DMS 273 (cell line): ENCODE measurements at regions not wholly inside any gene's neighbourhood (a gene's known extent, or its start where the extent isn't known, plus 50 kb on each side); places are given as distances from the start of the nearest gene placed in this dataset.

Experiments
- DNase-seq: peaks from one replicate; lab custom pipeline; 2025; ENCODE audit not compliant: unreplicated experiment; lab: John Stamatoyannopoulos, UW

DNA sequence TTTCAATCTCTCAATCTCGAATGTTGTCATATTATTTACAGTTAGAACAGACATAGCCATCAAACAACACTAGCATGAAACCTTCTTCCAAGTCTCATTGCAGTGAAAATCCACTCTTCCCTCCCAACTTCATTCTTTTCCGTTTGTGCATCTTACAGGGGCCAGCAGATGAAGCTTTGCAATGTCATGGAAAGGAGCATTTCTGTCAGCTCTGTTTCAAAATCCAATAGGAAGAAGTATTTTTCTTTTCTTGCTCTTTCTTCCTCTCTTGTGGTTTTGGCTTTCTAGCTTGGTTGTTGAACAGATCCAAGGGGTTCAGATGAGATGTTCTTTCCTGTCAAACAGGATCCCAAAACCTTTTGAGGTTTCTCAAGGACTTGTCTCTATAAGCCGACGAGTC, 416.6 kb downstream of the AEBP2 start:
- DNase-seq = no peak

- no peak for DNase-seq
Measured at GRCh38 chr12:19856389-19856788, 417.1 kb downstream of the AEBP2 start.

- no peak for DNase-seq
Measured at GRCh38 chr12:19857204-19857603, 417.9 kb downstream of the AEBP2 start.

GRCh38 chr12:19867151-19867550, 427.9 kb downstream of the AEBP2 start:
- DNase-seq = no peak

GRCh38 chr12:19867970-19868369, 428.7 kb downstream of the AEBP2 start:
- no peak for DNase-seq

DNA sequence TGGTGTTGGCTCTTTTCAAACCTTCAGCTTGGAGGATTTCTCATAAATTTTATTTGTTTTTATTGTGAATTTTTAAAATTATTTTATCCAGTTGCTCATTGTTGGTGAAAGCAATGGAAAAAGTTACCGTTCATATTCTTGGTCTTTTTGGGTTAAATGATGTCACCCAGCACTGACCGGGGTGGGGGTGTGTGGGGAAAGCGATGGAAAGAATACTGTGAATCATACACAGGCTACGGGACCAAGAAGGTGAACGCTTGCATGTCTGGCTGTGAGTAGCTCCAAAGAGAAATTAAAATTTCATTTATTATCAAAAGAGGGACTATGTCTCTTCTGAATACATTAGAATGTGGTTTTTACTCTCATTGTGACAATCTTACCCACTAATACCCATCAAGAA, 430.1 kb downstream of the AEBP2 start:
- no peak for DNase-seq

GRCh38 chr12:19872621-19873540, 433.6 kb downstream of the AEBP2 start:
- DNase-seq = peak; percentile 39

GRCh38 chr12:19880076-19880475, 440.8 kb downstream of the AEBP2 start:
- no peak for DNase-seq

GRCh38 chr12:19880721-19881120, 441.4 kb downstream of the AEBP2 start:
- no peak for DNase-seq

DNA sequence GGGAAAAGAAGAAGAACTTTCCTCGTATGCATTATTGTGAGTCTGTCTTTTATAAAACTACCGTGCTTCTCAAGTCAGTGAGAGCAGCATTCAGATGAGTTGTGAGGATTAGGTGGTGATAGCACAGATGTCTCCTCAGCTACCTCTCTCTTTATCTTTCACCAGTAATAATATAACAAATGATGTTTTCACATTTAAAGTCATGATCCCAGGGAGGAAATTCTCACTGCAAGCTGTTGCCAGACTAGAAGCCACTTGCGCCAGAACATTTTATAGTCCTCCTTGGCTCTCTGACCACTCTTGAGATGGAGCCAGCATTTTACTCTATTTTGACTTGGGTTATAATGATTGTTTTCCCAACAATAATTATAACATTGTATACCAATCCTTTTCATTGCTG, 443.1 kb downstream of the AEBP2 start:
- DNase-seq = no peak

DNA sequence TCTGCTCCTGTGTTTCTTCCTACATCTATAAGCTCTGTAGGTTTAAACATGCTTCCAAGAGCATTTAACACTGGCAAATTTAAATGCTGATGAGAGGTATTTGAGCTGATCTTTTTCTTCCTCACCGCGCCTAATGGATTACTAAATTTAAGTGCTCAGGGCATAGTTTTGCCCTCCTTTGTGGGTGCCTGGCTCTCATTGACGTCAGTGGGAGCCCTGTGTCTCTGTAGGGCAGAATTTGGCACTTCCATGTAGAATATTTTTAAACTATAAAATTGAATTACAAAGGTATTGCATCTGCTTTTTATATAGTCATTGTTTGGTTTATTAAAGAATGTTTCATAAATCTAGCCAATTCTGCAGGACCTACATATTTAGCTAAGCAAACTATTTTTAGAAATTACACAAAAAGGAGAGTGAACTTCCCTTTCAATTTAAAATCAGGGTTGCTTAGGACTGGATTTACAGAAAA, 444.8 kb downstream of the AEBP2 start:
- DNase-seq = no peak

DNA sequence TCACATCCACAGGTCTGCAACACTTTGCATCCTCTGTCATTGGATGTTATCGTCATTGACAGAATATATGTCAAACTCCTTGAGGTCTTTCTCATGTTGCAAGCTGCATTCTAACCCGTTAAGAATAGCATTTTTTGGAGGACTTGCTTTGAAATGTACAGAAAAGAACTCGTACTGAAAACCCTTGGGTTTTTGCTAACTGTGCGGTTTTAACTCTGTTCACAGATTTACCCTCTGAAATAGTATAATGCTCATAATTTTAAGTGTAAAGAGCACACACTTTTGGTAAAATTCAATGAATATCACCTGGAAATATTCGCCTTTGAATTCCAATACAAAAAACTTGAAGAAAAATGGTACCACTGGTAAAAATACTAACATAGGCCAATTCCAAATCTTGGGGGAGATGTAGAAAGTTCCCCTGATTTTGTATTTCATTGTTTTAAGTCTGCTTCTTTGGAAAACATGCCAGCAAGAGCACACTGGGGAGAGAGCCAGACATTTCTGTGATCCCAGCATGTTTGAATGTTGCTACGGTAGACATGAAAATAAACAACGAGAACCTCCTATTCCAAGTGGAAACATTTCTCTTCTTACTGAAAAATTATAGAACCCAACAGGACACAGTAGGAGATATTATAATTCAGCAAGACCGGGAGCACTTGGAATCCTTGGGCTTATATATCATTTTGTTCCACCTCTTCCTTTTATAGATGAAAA, 446.0 kb downstream of the AEBP2 start:
- DNase-seq = no peak

DNA sequence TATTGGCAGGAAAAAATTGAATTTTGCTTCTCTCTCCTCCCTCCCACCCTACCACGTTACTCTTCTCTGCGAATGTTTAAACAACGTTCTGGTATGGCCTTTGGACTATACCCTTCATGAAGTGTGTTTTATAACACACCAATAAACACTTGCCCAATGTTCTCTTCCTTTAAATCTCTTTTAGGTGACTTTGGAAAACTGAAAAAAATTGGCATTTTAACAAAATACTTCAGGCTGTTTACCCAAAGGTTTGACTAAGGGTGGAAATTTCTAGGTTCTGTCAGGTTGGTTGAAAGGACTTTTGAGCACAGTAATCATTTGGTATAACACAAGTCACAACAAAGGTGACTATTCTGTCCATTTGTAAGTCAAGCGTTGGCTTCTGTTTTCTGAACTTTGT, 446.8 kb downstream of the AEBP2 start:
- no peak for DNase-seq

DNA sequence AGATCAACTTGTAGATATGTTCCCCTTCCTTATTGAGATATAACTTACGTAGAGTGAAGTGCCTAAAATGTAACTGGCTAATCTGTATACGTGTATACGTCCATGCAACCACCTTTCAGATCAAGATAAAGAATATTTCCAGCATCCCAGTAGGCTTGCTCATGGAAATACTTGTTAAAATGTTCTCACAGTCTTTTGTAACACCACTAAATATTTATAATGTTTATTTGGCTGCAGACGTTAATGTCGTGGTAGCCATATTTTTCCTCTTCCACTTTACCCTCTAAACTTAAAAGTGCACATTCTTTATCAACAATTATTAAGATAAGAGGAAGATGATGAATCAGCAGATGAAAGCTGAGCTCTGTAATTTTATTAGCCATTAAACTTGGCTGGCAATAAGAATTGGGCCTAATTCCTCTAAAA, 447.4 kb downstream of the AEBP2 start:
- DNase-seq = no peak

- DNase-seq = no peak
Measured at GRCh38 chr12:19890024-19890423, 450.7 kb downstream of the AEBP2 start.

- no peak for DNase-seq
Measured at GRCh38 chr12:19891936-19892591, 452.8 kb downstream of the AEBP2 start.

DNA sequence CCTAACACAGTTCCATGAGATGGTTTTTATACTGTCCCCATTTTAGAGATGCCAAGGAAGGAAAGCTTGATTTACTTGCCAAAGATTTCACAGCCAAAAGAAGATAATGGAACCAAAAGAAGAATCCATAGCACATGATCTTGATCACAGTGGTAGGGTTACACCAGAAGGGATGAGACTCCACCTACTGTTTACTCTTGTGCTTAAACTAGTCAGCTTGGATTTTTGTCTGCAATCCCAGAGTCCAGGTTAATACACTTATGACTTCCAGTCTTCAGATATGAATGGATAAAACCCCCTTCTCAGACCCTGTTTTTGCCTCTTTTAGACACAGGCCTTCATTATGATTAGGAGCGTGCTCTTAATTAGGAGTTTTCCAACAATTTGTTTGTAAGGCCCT, 454.2 kb downstream of the AEBP2 start:
- DNase-seq = peak; percentile 20

GRCh38 chr12:19894050-19894449, 454.8 kb downstream of the AEBP2 start:
- DNase-seq = no peak

- no peak for DNase-seq
Measured at GRCh38 chr12:19894803-19895202, 455.5 kb downstream of the AEBP2 start.

- DNase-seq = no peak
Measured at GRCh38 chr12:19895246-19896020, 456.1 kb downstream of the AEBP2 start.

DNA sequence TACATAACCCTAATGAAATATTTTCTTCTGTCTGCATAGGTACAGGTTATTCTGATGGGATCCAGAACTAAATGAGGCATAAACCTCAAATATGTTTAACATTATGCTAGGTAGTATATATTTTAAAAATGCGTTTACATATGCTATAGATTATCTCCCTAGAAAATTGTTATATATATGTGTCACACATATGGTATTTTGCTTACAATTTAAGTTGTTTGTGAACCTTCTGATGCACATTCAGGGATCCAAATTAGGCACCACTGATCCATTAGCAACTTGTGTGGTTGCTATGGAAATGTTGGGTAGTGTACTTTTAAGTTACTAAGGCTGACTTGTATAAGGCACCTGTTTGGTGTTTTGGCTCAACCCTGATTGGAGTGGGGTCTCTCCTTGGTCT, 456.7 kb downstream of the AEBP2 start:
- no peak for DNase-seq
